M059J (cell line): ENCODE measurements at regions not wholly inside any gene's neighbourhood (a gene's known extent, or its start where the extent isn't known, plus 50 kb on each side); places are given as distances from the start of the nearest gene placed in this dataset.
A peak's percentile ranks its signal among the peaks of the same experiment; 100 is the strongest.
"Not testable (repeated sequence)": the region's sequence is repeated elsewhere in the genome, so short reads cannot be mapped to it uniquely, and the experiment has no call there.

Experiments
- DNase-seq: peaks from one replicate; pipeline ENCODE4 v3.0.0-alpha.2; 2012; ENCODE audit warnings: low read depth

DNA sequence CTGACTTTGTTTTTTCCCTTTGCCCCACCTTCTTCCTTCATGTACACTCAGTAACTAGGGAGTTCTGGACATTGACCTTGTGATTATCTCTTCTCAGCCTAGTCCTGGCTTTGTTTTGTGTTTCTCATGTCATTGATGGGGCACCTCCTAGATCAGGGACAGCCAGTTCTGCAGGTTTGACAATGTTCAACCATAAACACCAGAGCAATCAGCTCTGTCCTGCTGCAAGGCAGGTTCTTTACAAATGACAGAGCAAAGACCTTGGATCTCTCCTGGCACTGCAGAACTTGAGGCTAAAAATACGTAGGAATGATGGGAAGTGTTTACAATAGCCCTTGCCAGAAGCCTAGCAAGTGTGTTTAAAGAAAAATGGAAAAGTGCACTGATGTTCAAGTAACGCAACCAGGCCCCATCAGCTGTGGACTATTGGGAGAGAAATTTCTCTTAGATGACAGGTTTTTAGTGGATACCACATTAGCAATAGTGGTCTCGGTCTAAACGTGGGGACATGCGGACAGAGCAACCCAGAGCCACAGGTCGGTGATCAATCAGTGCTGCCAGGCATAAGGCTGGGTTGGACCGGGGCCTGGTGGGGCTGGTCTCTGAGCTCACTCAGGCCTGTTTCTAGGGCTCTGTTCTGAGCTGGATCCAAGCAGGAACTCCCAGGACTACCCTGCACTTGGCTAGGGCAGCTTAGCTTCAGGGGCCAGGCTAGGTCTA, 76.8 kb downstream of the SOWAHC start:
- DNase-seq = no peak

DNA sequence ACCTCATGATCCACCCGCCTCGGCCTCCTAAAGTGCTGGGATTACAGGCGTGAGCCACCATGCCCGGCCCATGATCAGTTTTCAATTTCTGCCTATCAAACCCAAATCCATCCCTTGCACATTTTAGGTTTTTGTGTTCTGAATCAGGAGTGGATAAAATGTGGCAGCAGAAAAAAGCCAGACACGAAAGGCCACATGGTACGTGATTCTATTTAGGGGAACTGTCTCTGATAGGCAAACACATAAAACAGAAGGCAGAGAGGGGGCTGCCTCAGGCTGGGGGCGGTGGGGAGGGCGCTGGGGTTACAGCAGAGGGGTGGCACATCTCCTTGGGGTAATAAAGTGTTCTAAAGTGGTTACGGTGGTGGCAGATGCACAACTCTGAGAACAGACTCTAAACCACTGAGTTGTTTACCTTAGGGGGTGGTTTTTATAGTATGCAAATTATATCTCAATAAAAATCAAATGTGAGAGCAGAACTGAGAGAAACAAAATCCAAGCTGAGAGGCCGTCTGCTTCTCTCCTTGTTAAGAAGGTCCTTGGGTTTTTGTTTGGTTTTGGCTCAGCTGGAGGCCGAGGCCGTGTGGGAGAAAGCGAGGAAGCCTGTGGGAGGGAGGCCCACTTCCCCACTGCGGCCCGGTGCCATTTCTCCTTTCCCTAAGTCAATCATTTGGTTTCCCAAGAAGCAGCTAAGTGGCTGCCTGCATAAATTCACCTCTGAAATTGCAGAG, 78.0 kb downstream of the SOWAHC start:
- DNase-seq = no peak

DNA sequence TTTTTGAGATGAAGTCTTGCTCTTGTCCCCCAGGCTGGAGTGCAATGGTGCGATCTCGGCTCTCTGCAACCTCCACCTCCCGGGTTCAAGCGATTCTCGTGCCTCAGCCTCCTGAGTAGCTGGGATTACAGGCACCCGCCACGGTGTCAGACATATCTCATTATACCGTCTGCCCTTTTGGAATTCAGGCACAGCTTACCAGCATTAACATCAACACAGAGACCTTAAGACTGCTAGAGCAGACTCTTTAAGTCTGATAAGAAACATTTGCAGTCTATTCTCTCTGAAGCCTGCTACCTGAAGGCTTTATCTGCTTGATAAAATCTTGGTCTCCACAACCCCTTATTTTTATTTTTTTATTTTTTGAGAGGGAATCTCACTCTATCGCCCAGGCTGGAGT, 78.7 kb downstream of the SOWAHC start:
- not testable (repeated sequence) for DNase-seq

DNA sequence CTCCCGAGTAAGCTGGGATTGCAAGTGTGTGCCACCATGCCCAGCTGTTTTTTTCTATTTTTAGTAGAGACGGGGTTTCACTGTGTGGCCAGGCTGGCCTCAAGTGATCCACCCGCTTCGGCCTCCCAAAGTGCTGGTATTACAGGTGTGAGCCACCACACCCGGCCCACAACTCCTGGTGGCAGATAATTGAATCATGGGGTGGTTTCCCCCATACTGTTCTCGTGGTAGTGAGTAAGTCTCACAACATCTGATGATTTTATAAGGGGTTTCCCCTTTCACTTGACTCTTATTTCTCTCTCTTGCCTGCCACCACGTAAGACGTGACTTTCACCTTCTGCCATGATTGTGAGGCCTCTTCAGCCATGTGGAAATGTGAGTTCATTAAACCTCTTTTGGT, 79.1 kb downstream of the SOWAHC start:
- not testable (repeated sequence) for DNase-seq

DNA sequence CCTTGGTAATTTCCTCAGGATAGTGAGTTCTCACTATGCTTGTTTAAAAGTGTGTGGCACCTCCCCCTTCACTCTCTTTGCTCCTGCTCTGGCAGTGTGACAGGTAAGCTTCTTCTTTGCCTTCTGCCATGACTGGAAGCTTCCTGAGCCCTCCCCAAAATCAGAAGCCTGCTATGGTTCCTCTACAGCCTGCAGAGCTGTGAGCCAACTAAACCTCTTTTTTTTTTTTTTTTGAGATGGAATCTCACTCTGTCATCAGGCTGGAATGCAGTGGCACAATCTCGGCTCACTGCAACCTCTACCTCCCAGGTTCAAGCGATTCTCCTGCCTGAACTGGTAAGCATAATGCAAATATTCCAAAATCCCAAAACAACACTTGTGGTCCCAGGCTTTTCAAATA, 80.0 kb downstream of the SOWAHC start:
- peak; percentile 49 for DNase-seq

DNA sequence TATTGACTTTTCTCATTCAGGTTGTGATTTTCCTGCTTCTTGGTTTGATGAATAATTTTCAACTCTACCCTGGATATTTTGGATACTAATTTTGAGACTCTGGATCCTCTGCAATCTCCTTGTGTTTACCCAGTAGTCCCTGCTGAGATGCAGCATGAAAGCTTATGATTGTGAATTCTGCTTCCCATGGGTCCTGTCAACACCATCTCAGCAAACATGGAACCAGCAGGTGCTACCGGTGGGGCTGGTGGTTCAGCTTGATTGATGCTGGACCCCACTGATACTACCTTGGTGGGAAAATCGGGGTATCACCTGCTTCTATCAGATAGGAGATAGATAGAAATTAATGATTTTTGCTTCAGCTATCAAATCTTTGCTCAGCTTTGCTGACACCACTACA, 81.1 kb downstream of the SOWAHC start:
- no peak for DNase-seq

DNA sequence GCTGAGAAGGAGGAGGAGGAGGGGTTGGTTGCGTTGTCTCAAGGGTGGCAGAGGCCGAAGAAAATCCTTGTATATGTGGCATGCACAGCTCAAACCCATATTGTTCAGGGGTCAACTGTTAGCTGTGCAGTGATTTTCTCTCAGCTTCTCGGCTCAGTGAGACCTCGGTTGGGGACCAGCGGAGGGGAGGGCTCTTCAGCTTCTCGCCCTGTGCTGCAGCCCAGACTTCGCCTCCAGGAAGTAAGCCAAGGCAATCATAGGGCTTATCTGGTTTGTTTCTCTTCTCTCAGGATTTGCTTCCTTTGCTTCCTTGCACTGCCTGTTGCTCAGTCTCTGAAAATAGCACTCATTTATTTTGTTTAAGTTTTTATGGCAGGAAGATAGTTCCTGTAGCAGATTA, 85.5 kb downstream of the SOWAHC start:
- DNase-seq = no peak

DNA sequence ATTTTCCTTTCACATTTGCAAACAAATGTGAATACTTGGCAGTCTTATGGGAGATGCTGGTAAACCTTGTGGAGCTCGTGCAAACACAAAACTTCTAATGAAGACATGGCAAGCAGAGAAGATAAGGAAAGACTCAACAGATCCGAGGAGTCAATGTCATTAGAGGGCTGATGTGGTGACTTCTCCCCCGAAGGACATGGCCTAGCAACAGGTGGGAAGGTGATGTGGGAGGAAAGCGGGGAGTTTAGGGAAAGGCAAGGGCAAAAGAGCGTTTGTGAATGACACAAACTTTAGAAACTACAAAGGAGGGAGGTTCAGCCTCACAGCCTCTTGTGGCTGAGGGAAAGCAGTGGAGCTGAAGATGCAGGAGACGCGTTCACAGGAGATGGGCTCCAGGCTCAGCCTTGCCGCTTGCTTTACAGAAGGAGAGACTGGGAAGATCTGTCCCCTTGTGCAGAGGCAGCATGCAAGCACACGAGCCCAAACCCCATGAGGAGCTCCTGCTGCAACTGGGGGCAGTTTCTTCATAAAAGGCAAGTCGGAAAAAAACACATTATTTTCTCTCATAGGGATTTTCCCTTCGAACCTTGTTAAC, 86.6 kb downstream of the SOWAHC start:
- no peak for DNase-seq

DNA sequence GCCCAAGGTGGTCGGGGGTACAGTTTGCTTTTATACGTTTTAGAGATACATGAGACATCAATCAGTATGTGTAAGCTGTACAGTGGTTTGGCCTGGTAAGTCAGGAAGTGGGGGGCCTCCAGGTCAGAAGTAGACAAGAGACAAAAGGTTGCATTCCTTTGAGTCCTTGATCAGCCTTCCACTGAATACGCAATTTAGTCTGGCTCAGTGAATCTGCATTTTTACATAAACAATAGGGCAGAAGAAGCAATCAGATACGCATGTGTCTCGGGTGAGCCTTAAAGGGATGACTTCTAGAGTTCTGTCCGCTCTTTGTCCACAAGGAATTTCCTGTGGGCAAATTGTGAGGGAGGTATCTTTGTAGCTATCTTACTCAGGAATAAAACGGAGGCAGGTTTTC, 87.2 kb downstream of the SOWAHC start:
- DNase-seq = peak; percentile 85

DNA sequence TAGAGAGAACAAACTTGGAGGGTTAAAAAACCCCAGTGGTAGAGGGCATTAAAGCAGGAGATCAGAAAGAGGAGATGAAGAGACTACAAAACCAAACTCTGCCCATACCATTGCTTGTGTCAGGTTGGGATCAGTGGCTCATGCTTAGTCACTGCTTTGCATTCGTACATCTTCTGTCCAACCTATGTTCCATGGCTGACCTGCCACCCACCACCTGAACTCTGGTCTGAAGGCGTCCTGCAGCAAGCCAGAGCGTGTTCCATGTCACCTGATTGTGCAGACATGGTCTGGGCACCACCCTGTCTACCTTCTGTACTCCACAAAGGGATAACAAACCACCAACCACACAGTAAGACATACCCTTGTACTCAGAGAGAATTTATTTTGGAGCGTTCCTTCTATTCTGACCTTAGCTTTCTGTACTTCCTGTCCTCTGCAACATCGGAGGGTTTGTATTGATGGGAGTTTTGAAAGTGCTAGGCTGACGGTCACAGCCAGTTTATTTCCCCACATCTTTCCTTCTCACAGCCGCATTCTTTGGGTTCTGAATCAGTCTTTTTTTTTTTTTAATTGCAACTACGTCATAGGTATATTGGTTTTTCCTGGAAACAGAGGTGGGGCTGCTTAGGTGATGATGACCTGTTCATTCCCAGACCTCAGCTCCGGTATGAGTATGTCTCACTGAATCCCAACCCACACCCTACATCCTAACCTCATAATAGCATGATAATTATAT, 88.3 kb downstream of the SOWAHC start:
- peak; percentile 89 for DNase-seq

DNA sequence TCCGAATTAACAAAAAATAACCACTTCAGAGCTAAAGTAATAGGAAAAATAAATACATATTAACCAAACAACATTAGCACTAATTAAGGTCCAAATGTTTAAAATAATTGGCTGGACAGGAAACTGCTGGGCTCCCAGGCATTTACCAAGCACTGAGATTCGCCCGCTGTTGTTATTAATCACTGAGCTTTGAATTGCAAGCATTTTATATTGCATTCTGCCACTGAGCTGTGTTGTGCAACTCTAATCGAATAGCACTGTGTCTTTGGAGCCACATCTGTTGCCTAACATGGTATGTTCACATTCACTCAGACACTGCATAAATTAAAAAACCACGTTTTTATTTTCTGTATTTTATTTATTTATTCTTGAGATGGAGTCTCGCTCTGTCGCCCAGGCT, 88.9 kb downstream of the SOWAHC start:
- peak; percentile 49 for DNase-seq

DNA sequence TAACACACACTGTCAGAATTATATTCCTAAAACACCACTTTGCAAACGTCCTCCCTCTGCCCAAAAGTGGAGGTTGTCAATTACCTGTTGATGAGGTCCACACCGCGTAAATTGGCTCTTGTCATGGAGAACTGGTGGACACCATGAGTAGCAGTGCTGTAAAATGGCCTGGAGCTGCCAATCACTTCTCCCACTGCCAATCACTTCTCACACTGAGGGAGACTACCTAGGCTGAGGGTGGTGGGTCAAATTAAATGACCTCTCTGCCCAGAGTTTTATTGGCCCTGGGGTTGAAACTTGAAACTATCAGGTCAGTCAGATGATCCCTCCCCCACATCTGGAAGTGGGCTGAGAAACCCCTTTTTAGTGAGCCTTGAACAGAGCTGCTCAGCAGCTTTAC, 89.6 kb downstream of the SOWAHC start:
- no peak for DNase-seq

DNA sequence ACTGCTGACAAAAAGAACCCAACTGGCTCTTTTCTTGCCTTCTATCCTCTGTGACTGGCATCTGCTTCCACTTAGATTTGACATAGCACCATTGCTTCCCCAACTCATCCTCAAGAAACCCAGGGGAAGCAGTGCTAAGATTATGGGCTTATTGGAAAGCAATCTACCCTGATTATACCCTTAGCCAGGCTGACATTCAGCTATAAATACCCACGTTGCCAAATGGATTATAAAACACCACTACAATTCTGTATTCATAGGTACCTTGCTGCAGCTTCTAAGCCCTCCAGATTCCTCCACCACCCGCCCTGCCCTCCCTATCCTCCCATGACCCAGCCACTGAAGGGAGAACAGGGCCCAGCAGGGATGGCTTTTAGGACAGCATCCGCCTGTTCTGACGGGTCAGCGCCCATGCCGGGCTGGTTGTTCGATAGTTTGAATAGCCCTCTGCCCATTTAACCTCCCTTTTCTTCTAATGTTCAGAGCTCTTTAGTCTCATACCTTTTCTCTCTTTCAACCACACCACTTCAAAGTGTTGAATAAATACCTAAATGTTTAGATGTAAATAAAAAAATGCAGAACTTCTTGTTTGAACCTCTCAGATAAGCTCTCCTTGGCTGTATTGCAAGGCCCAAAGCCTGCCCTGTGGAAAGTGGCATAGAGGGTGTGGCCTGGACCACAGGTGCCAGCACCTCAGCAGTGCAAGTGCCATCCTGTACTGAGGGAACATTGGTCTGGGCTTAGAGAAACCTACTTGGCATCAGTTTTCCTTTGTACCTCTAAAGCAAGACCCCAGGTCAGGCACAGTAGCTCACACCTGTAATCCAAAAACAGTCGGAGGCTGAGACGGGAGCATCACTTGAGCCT, 86.6 kb upstream of the RGPD5 start:
- no peak for DNase-seq

DNA sequence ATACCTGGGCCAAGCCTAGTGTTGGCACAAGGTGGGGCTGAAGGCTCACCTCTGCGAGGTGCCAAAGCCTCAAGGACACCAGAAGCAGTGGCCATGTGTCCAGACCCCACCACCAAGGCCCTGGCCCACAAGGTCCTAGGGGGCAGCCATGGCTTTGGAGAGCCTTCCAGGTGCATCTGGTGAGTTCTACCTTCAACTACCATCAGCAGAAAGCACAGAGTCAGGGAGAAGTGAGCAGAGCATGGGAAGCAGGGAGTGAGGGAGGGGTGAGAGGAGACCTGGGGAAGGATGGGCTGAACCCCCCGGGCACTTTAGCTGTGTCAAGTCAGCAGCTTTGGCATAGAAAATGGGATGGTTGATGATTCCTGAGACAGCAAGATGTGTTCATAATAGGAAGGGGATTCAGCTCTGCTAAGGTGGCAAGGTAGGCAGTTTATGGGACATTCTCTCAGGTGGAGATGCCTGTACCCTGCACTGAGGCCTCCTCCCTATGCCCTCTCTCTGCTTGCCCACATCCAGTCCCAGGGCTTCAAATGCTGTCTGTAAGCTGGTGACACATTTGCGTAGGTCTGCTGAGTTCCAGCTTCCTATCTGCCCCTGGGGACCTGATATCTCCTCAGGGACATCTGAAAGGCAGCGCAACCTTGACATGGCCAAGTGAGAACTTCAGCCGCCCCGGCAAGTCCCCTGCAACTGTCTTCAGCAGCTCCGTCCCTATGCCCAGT, 83.4 kb upstream of the RGPD5 start:
- no peak for DNase-seq

DNA sequence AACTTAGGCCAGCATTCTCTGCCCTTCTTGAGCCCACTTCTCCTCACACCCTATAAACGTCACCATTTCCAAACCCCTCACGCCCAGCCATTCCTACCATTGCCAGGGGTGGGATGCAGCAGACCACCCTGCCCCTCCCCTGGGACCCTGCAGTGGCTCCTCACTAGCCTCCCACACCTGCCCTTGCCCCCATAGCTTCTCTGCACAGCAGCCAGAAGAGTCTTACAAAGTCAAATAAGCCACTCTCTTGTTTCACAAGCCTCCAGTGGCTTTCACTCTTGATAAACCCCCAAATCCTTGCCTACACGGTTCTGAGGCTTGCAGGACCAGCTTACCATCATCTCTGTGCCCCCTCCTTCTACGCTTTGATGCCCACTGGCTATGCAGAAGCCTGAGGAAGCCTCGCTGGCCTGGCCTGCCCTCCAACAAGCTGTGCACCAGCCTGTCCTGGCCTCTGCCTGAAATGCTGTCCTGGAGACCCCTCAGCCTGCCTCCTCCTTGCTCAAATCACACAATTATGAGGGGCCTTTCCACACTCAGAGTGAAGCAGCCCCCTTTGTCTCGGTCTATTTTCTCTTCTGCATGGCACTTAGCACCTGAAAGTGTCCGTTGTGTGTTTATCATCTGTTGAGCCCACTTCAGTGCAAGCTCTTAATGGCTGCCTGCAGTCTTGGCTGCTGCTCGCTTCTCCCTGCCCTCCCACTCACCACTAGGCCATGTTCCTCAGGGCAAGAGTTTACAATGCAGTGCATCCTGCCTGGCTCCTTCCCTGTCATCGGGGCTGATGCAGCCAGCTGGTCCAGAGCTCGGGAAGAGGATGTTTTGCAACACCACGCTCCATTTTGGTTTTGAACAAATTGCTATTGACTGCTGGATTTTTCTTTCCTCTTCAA, 82.6 kb upstream of the RGPD5 start:
- no peak for DNase-seq

DNA sequence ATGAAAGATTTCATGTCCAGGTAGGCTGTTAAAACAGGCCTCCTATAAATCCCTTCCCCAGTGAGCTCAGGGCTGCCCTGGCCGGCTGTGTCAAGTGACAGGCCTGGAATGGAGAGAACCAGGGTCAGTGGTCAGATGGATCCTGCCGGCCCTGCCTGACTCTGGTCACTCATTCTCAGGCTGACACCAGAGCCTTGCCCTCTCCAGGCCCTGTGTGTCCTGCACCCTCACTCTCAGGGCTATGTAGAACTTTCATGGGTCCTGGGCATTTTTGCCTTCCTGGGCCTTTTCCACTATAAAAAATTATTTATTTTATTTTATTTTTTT, 82.0 kb upstream of the RGPD5 start:
- no peak for DNase-seq

DNA sequence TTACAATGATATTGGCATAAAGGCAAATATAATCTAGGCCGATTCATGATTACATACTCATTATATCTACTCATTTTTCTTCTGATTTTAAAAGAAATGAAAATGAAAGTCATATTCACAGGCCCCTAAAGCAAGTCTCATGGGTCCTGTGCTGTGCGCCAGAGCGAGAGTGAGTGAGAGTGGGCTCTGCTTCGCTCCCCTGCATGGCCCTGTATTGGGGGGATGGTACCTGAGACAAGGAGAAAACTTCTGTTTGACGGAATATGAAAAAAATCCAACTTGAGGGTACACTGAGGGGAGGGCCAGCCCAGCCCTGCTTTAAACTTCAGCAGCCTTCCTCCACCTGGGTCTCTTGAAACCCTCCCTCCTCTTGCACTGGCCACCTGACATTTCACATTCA, 81.4 kb upstream of the RGPD5 start:
- no peak for DNase-seq

DNA sequence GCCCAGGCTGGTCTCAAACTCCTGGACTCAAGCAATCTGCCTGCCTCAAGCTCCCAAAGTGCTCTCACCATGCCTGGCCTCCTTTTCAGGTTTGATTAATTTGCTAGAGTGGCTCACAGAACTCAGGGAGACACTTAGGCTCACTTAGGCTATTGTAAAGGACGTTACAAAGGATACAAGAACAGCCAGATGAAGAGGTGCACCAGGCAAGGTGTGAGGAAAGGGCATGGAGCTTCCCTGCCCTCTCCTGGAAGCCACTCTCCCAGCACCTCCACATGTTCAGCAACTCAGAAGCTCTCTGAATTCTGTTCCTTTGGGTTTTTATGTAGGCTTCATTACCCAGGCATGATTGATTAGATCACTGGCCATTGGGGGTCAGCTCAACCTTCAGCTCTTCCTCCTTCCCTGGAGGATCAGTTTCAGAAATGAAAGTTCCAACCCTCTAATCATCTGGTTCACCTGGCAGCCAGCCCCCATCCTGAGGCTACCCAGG, 78.7 kb upstream of the RGPD5 start:
- peak; percentile 57 for DNase-seq

DNA sequence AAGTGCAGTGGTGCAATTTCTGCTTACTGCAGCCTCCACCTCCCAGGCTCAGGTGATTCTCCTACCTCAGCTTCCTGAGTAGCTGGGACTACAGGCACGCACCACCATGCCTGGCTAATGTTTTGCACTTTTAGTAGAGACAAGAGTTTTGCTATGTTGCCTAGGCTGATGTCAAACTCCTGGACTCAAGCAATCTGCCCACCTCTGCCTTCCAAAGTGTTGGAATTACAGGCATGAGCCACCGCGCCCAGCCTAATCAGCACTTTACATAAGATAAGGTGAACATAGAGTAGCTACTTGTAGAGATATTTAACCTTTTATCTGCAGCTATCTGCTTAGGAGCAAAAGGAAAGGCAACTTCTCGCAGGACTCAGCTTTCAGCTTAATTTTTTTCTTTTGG, 77.5 kb upstream of the RGPD5 start:
- DNase-seq = not testable (repeated sequence)

DNA sequence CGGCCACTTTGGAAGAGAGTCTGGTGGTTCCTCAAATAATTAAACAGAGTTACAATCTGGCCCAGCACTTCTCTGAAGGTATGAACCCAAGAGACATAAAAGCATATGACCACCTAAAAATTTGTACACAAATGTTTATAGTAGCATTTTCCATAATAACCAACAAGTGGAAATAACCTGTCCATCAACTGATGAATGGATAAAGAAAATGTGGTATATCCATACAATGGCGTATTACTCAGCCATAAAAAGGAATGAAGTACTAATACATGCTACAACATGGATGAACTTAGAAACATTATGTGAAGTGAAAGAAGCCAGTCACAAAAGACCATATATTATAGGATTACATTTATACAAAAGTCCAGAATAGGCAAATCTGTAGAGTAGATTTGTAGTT, 76.0 kb upstream of the RGPD5 start:
- DNase-seq = no peak
